MG63 (cell line): ENCODE measurements at regions not wholly inside any gene's neighbourhood (a gene's known extent, or its start where the extent isn't known, plus 50 kb on each side); places are given as distances from the start of the nearest gene placed in this dataset.

Source experiments
- DNase-seq: peaks from one replicate; pipeline ENCODE4 v3.0.0-alpha.2; 2020
- H3K27me3 ChIP-seq: fragments of 250-450 bp; sonication (Bioruptor Pico); 2 replicates; pipeline ENCODE4 v1.5.1; 2020; ENCODE audit warnings: mild to moderate bottlenecking, moderate library complexity
- H3K36me3 ChIP-seq: fragments of 250-450 bp; sonication (Bioruptor Pico); 2 replicates; pipeline ENCODE4 v1.5.1; 2020; ENCODE audit warnings: mild to moderate bottlenecking, moderate library complexity
- H3K4me3 ChIP-seq: fragments of 250-450 bp; sonication (Bioruptor Pico); 2 replicates; pipeline ENCODE4 v1.5.1; 2020; ENCODE audit warnings: mild to moderate bottlenecking, moderate library complexity
- H3K9me3 ChIP-seq: fragments of 250-450 bp; sonication (Bioruptor Pico); 2 replicates; pipeline ENCODE4 v1.5.1; 2020; ENCODE audit warnings: mild to moderate bottlenecking, moderate library complexity

DNA sequence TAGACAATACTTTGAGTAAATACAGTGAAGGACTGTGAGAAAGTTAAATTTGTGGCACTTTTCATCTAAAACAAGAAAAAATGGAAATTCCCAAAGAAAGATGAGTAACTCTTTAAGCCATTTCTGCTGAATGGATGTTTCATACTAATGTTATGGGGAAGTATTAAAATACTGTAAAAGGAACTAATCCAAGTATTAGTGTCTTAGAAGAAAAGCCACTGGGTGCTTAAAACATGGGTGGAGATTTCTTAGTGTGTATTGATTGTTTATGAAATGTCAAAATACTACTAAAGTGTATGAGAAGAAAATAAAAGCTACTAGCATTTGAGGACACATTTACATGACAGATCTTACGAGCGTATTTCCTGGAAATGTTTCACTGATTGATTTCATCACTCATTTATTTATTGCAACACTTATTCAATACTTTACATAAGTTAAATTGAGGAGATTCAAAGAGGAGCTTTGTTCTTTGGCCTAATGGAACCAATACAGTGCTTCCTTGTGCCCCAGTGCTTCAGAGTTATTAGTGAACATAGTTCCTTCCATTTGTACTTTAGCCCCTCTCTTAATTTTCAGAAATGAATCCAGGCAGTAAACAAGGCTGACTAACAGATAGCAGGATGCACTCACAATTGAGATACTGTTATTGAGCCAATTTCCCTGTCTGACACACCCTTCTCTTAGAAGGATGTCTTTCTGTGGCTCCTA is 155.5 kb upstream of the AHR start:
- Histone ChIP-seq H3K9me3 (no peaks in the 10 kb centered on the region), H3K4me3 (peak overlapping the region; percentile 23), H3K27me3 (no peaks in the 10 kb centered on the region), H3K36me3 (no peaks in the 10 kb centered on the region)
- DNase-seq = no peak

DNA sequence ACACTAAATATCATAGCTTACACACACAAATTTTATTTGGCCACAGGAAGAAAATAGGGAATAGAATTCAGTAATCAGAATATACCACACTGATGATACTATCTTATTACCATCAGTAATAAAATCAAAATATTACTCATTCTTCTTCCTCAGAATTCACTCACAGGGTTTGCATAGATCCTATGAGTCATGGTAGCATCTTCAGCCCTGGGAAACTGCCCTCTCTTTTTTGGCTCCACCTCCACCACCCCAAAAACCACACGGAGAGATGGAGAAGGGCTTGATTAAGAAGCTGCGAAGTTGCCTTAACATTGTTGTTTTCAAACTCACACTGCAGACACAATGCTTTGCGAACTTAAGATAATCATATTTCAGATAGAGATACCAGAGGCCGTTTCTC is 154.1 kb upstream of the AHR start:
- H3K36me3 ChIP-seq = no peaks in the 10 kb centered on the region
- DNase-seq = peak; percentile 35
- no peak overlapping the region for H3K4me3 ChIP-seq
- no peaks in the 10 kb centered on the region for H3K27me3 ChIP-seq
- no peaks in the 10 kb centered on the region for H3K9me3 ChIP-seq

DNA sequence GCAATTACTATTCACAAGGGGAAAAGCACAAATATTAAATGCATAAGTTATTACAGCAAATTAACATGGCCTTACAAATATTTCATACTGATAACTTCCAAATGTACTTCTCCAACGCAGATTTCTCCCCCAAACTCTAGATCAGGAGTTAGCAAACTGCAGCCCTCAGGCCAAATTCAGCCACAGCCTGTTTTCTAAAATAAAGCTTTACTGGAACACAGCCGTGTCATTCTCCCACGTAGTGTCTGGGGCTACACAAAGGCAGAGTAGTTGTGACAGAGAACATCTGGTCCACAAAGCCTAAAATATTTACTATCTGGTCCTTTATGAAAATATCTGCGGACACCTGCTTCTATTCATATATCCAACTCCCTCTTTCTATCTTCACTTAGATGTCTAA is 151.8 kb upstream of the AHR start:
- H3K27me3 ChIP-seq = no peaks in the 10 kb centered on the region
- no peaks in the 10 kb centered on the region for H3K9me3 ChIP-seq
- no peak for DNase-seq
- H3K4me3 ChIP-seq = no peak overlapping the region
- no peaks in the 10 kb centered on the region for H3K36me3 ChIP-seq

DNA sequence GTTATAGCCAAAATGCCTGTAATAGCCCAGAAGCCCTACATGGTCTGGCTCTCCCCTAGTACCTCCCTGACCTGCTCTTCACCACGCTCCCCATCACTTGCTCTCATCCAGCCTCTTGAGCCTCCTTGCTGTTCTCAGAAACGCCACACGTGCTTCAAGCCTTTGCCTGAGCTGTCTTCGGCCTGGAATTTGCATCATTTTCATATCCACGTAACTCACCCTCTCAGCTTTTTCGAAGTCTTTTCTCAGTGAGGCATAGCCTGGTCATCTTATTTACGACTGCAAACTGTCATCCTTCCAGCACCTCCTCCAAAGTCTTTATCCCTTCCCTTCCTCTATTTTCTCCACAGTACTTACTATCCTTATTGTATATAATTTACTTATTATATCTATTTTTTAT is 151.0 kb upstream of the AHR start:
- no peaks in the 10 kb centered on the region for H3K36me3 ChIP-seq
- DNase-seq = no peak
- no peaks in the 10 kb centered on the region for H3K9me3 ChIP-seq
- H3K27me3 ChIP-seq = no peaks in the 10 kb centered on the region
- H3K4me3 ChIP-seq = no peak overlapping the region

DNA sequence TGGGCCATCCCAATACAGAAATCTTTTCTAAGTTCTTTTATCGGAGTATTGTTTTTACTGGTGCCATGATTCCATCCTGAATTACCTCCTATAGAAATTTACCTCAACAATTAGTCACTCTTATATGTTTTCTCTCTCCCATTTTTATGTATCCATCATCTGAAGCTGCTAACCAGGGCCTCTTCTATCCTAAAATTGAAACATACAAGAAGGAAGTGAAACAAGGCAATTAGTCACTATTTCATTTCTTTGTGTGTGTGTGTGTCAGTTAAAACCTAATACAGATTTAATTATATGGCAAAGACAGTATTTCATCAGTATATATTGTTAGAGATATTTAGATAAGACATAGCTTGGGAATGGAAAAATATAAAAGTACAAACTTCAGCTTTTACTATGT is 148.4 kb upstream of the AHR start:
- no peak overlapping the region for H3K4me3 ChIP-seq
- H3K36me3 ChIP-seq = no peaks in the 10 kb centered on the region
- no peak for DNase-seq
- H3K27me3 ChIP-seq = no peaks in the 10 kb centered on the region
- H3K9me3 ChIP-seq = no peaks in the 10 kb centered on the region; the same call in 1 of the 2 replicates

DNA sequence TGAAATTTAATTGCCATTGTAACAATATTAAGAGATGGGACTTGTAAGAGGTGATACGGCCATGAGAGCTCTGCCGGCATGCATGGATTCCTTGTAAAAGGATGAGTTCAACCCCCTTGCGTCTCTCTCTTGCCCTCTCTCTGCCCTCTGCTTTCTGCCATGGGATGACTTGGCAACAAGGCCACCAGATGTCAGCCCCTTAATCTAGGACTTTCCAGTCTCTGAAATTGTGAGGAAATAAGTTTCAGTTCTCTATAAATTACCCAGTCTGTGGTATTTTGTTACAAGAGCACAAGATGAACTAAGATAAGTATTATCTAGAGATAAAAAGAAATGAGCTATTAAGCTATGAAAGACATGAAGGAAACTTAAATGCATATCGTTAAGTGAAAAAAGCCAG is 145.7 kb upstream of the AHR start:
- H3K4me3 ChIP-seq = no peak overlapping the region
- no peaks in the 10 kb centered on the region for H3K36me3 ChIP-seq
- no peaks in the 10 kb centered on the region for H3K27me3 ChIP-seq
- no peak for DNase-seq
- no peaks in the 10 kb centered on the region; the same call in 1 of the 2 replicates for H3K9me3 ChIP-seq

DNA sequence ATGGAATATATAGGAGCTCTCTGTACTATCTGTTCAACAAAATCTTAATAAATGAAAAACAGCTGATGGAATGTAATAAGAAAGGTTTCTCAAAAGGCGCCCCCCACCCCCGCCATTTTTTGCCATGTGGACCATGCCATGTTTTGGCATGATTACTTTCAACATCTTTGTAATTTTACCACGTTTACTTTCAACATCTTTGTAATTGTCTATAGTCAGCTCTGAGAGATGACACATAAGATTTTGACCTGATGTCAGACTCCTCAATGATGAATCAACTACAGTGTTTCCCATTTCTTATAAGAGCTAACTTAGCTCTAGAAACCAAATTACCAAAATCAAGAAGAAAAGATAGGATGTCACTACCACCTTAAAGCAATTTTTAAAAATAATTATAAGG is 144.9 kb upstream of the AHR start:
- Histone ChIP-seq H3K36me3 (no peaks in the 10 kb centered on the region), H3K9me3 (no peaks in the 10 kb centered on the region; the same call in 1 of the 2 replicates), H3K4me3 (no peak overlapping the region), H3K27me3 (no peaks in the 10 kb centered on the region)
- DNase-seq = no peak

DNA sequence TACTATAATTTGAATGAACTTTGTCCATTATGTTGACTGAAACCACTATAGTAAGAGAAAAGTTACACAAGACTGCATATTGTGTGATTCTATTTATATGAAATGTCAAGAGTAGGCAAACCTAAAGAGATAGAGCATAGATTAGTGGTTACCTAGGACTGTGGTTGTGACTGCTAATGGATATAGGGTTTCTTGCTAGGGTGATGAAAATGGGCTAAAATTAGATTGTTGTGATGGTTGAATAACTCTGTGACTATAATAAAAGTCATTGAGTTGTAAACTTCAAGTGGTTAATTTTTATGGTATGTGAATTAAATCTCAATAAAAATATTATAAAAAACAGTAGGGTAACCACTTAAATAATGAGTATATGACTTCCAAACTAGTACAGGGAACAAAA is 142.9 kb upstream of the AHR start:
- no peaks in the 10 kb centered on the region for H3K36me3 ChIP-seq
- H3K4me3 ChIP-seq = no peak overlapping the region
- H3K27me3 ChIP-seq = no peaks in the 10 kb centered on the region
- H3K9me3 ChIP-seq = no peaks in the 10 kb centered on the region; the same call in 1 of the 2 replicates
- DNase-seq = no peak

DNA sequence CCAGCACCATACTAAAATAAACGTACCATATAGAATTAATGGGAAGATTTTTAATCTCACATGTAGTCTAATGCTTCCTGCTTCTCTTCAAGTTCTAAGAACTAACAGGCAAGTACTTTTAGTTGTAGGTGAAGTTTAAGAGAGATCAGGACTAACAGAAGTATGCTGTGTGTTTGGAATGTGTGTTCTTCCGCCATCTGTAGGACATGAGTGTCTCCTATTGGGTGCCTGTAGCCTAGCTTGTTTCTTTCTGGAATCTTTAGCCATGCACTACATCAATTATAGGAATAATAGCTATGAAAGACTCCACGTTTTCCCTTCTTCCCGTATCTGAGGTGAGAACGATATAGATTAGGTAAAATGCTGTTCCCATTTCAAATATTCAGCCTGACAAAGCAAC is 140.2 kb upstream of the AHR start:
- peaks cover 2% of the 10 kb centered on the region; the same call in 1 of the 2 replicates for H3K9me3 ChIP-seq
- no peak overlapping the region for H3K4me3 ChIP-seq
- H3K36me3 ChIP-seq = no peaks in the 10 kb centered on the region
- no peak for DNase-seq
- no peaks in the 10 kb centered on the region for H3K27me3 ChIP-seq

DNA sequence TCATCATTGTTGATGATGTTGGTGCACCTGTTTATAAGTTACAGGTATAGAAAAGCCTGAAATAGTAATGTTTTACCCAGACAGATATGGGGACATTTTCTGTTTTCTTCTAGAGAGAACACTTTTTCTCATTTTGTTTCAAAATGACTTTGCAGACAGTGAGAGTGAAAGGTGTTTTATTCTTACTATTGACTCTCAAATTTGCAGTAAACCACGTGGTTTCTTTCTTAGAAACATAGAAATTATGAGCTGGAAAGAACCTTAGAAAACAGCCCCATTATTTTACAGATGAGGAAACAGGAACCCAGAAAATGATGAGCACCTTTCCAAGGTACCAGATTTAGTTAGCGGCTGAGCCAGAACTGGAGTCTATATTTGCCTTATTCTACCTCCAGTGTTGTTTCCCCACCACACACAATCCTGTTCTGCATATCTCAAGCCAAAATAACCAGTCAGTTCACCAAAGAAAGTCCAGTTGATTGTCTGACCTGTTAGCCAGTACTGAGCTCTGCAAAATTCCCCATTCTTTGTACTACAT is 138.9 kb upstream of the AHR start:
- DNase-seq = no peak
- Histone ChIP-seq H3K4me3 (no peak overlapping the region), H3K27me3 (no peaks in the 10 kb centered on the region), H3K36me3 (no peaks in the 10 kb centered on the region), H3K9me3 (0 out of 2 replicates have a peak, but pooled peaks cover 2% of the 10 kb centered on the region)

DNA sequence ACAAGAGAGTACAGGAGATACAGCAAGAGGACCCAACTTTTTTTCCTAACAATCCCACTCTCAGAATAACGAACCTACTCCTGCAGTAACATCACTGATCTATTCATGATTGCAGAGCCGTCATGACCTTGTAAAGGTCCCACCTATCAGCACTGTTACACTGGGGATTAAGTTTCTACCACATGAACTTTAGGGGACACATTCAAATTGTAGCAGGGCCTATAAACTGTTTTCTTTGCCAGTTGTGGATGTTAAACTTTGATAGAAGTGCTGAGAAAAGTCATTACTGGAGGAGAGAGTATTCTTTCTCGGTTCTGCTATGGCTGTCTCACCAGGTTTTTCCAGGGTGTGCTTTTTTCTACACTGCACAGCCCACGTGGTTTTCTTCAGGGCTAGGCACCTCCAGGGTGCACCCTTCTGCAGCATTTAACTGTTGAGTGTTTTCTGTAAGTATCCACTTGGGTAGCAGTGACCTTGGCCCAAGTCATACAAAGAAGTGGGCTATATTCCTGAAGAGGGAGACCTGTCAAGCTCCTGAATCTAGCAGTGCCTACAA is 131.6 kb upstream of the AHR start:
- Histone ChIP-seq H3K9me3 (no peaks in the 10 kb centered on the region), H3K36me3 (no peaks in the 10 kb centered on the region)
- DNase-seq = no peak

DNA sequence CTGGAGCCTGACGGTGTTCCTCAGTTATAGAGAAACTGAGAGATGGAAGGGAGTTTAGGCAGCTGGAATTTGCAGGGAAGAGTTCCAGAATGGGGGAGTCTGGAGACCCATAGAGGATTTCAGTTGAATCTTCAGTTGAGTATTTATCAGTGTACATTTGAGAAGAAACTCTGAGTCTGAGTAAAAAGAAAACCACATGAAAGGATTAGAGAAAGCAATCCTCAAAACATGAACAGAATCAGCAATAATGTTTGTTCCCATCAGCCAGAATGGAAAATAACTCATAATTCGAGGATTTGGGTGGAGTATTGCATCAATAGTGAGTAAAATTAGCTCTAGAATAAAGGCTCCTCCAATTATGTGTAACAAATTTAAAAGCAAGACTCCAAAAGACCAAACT is 130.0 kb upstream of the AHR start:
- Histone ChIP-seq H3K36me3 (no peaks in the 10 kb centered on the region), H3K27me3 (no peaks in the 10 kb centered on the region)
- no peak for DNase-seq

More for the DNA sequence above, 131.6 kb upstream of the AHR start:
- Histone ChIP-seq H3K4me3 (no peak overlapping the region), H3K27me3 (no peaks in the 10 kb centered on the region)

DNA sequence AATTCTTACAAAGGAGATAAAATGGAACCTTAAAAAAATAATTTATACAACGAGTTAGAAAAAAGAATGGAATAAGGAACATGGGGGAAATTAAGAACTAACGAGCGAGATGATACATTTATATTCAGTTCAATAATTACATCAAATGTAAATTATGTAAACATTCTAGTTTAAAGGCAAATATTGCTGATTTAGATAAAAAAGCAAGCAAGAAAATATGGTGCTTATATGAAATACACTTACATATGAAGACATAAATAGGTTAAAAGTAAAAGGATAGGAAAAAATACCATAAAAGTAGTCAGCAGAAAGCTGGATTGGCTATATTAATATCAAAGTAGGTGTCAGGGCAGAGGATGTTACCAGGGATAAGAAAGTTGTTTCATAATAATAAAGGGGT is 127.0 kb upstream of the AHR start:
- Histone ChIP-seq H3K27me3 (no peaks in the 10 kb centered on the region), H3K9me3 (no peaks in the 10 kb centered on the region), H3K36me3 (no peaks in the 10 kb centered on the region), H3K4me3 (no peak overlapping the region)
- DNase-seq = no peak

More for the DNA sequence above, 130.0 kb upstream of the AHR start:
- H3K9me3 ChIP-seq = no peaks in the 10 kb centered on the region
- H3K4me3 ChIP-seq = no peak overlapping the region

DNA sequence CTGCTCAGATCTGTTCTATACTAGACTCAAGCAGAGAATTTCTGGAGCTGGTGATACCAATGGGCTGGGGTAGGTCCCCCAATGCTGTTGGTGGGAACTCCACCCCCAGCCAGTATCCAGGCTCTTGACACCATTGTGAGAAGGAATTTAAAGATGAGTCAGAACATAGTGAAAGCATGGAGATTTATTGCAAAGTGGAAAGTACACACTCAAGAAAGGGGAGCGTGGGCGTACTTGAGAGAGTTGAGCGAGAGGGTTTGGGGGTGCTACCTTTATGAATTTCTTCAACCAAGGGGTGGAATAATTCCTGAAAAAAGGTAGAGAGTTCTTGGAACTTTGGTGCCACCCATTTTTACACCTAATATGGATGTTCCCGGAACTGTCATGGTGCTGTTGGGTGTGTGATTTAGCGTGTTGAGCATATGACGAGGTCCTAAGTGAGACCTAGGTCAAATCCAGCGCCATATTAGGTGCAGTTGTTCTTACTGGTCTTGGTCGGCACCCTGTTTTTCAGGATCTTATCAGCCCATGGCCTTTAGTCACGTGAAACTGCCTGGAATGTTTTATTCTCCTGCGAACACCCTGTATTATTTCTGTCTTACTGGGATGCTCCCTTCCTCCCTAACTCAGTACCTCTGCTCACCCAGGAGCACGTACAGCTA is 122.0 kb upstream of the AHR start:
- DNase-seq = no peak
- H3K9me3 ChIP-seq = no peaks in the 10 kb centered on the region

DNA sequence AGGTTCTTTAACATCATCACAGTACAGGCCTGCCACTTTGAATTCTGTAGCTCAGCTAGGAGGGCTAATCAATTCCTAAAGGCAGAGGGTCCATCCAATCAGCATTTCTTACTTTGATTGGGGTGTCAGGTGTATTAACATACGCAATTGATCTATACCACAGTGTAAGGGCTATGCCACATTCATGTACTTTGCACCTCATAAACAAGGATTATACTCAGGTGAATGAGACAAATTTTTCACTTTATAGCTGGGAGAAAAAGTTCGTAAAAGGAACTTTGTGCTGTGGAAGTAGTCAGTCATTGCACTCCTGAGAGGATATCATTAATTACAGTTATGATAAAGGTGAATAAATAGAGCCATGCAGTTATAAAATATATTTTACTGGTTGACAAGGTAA is 119.9 kb upstream of the AHR start:
- H3K27me3 ChIP-seq = no peaks in the 10 kb centered on the region
- DNase-seq = no peak
- no peak overlapping the region for H3K4me3 ChIP-seq
- no peaks in the 10 kb centered on the region for H3K9me3 ChIP-seq
- no peaks in the 10 kb centered on the region for H3K36me3 ChIP-seq

More for the DNA sequence above, 122.0 kb upstream of the AHR start:
- no peaks in the 10 kb centered on the region for H3K27me3 ChIP-seq
- no peaks in the 10 kb centered on the region for H3K36me3 ChIP-seq
- no peak overlapping the region for H3K4me3 ChIP-seq

DNA sequence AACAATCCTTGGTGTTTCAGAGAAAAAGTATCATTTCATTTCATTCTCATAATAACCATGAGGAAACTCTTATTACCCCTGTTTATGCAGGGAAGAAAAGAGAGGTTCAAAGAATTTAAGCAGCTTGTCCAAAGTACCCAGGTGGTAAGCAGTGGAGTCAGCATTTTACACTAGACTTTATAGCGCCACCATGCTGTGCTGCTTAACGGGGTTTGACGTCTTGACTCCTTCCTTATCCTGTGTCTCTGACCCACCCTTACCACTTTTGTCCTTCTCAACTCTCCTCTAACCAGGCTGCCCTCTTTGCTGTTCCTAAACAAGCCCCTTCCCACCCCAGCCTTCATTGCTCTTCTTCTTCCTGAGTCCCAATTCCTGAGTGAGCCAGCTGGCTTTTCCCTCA is 117.0 kb upstream of the AHR start:
- H3K36me3 ChIP-seq = no peaks in the 10 kb centered on the region
- no peak for DNase-seq
- H3K27me3 ChIP-seq = no peaks in the 10 kb centered on the region
- no peaks in the 10 kb centered on the region for H3K9me3 ChIP-seq
- no peak overlapping the region for H3K4me3 ChIP-seq

DNA sequence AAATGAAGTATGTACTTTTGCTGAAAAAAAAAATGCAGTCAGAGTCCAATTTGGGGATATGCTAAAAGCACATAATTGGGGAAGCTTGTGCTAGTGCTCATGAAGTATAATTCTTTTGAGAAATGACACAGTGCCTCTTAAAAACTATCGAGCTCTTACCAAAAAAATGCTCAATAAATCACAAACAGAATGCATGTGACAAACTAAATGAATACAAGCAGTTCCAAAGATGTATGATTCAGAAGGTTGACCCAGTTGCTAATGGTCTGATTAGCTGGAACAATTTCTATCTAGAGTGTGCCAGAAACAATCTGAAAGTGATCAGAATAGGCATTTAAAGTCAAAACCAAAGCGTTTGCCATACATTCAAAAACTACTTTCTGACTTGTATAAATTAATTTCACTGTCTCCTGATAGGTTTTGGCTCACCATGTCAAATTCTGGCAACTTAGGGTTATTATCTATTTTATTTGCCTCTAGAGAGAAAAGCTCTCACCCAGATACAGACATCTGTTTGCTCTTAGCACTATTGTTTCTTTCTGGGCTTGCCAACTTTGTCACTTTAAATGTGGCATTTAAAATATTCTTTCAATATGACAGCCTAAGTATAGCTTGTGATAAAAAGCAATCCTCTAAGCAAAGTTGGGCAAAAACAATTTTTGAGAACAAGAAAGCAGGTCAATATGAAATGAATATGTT is 114.7 kb upstream of the AHR start:
- DNase-seq = no peak

More for the DNA sequence above, 114.7 kb upstream of the AHR start:
- no peaks in the 10 kb centered on the region for H3K27me3 ChIP-seq
- H3K36me3 ChIP-seq = no peaks in the 10 kb centered on the region
- no peak overlapping the region for H3K4me3 ChIP-seq
- H3K9me3 ChIP-seq = no peaks in the 10 kb centered on the region
